Activated CD4-positive, alpha-beta T cell treated with anti-CD3 and anti-CD28 coated beads, Interleukin-2, Interleukin-6, amounts not matched to agents 100 ng/mL and 50 ng/mL, durations not matched to agents 16 hours and 8 hours (primary cell): ENCODE measurements at regions not wholly inside any gene's neighbourhood (a gene's known extent, or its start where the extent isn't known, plus 50 kb on each side); places are given as distances from the start of the nearest gene placed in this dataset.
"Not testable (repeated sequence)": the region's sequence is repeated elsewhere in the genome, so short reads cannot be mapped to it uniquely, and the experiment has no call there.

Experiments
- DNase-seq: peaks from one replicate; pipeline ENCODE4 v3.0.0-alpha.2; 2020

DNA sequence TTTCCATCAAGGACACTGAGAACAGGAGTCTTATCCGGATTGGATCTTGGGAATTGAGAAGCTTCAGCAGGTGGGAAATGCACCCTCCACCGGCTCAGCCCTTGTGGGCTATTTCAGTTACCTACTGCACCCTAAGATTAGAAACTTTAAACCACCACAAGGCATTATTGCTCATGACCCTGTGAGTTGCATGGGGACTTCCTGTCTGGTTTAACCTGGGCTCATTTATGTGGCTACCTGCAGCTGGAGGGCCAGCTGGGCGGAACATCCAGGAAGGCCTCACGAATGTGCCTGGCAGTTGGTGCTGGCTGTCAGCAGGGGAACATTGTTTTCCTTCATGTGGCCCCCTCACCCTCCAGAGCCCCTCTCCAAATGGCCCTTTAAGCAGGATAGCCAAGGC lies 164.1 kb downstream of the DEFB131A start:
- DNase-seq: no peak

DNA sequence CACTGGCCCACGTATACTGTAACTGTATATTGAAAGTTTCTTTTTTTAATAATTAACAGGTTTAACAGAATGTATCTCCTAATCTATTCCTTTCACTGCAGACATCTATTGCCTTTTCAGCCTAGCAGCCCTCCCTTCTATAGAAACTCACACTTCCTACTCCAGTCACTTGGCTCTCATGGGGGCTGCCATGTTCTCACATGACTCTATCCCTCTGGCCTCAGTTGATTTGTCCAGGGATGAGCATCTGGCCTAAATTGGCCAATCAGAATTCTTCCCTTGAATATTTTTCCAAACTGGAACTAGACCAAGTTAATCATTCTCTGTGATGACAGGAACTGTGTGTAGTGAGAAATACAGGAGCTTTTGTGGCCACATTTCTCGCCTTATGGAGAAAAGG lies 166.1 kb downstream of the DEFB131A start:
- not testable (repeated sequence) for DNase-seq

DNA sequence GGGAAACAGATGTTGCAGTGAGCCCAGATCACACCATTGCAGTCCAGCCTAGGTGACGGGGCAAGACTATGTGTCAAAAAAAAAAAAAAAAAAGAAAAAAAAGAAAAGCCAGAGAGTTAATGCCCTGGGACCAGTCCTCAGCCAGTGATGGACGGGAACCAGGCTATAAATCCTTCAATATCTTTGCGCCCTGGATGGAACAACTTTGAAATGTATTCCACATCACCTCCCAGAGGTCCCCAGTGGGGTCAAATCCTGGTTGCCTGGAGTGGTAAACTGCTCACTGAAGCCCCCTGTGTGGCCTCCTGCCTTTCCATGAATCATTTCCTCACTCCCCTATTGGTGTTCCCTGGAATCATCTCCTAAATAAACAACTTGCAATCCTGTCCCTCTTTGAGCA lies 166.9 kb downstream of the DEFB131A start:
- no peak for DNase-seq

DNA sequence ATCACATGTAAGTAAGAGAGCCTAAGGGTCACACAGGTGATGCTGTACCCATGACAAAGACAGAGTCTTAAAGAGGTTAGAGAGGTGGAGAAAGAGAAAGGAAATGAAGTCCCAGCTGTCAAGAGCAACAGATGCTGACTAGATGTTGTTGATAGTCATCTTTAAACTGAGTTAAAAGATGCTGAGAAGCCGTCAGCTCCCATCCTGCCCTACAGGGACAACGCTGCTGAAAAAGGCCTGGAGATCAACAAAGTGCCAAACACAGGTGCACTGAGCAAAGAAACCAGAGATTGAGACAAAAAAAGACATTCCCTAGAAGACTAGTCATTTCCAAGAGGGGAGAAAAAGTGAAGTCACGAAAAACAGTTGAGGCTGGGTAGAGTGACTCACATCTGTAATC lies 145.0 kb upstream of the DRD5 start:
- not testable (repeated sequence) for DNase-seq

DNA sequence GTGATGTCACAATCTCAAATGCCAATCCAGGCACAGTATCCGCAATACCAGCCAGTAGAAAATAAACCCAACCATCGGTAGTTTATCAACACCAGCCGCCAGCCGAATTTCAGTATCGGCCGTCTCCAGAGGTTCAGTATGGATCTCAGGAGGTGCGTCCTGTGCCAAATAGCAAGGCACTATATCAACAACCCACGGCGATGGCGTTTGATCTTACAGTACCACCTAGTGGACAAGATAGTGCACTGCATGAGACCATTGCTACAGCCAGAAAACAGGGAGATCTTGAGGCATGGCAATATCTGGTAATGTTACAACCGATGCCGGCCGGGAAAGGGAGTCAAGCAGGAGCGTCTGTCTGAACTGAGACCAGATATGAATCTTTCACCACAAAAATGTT lies 121.8 kb upstream of the DRD5 start:
- peak; percentile 3 for DNase-seq

DNA sequence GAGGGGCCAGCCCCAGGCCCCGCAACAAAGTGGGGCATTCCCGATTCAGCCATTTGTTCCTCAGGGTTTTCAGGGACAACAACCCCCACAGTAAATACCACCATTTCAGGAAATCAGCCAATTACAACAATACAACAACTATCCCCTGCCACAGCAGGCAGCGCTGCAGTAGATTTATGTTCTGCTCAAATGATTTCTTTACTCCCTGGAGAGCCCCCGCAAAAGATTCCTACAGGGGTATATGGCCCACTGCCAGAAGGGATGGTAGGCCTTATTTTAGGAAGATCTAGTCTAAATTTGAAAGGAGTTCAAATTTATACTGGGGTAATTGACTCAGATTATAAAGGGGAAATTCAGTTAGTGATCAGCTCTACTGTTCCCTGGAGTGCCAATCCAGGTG lies 120.5 kb upstream of the DRD5 start:
- not testable (repeated sequence) for DNase-seq

DNA sequence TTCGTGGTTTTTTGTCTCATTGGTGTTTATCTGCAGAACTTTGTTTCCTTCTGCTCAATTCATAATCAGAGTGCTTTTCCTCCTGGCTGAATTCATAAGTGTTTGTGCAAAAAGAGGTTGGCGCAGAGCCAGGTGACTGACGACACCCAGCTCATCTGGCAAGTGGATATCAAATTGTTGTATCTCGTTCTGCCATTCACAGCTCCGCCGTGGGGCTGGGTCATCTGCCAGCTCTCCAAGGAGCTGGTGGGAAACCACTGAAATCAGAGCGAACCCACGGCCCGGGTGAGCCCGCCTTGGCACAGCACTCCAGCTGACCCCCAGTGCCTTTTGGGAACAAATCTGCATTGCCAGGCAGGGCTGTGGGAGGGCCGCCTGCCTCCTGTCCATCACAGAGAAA lies 110.7 kb upstream of the DRD5 start:
- not testable (repeated sequence) for DNase-seq

DNA sequence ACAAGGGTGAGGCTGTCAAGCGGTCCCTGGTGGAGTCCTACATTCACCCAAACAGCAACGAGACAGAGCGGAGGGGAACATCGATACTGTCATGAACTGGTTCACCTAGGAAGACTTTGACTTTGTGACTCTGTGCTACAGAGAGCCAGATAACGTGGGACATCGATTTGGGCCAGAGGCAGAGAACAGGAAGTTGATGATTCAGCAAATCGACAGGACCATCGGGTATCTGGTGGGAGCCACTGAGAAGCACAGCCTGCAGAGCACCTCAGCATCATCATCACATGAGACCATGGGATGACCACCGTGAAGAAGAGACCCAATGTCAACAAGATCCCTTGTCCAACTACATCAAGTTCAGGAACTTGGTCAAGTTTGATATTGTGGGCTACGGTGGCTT lies 104.1 kb upstream of the DRD5 start:
- DNase-seq: not testable (repeated sequence)

DNA sequence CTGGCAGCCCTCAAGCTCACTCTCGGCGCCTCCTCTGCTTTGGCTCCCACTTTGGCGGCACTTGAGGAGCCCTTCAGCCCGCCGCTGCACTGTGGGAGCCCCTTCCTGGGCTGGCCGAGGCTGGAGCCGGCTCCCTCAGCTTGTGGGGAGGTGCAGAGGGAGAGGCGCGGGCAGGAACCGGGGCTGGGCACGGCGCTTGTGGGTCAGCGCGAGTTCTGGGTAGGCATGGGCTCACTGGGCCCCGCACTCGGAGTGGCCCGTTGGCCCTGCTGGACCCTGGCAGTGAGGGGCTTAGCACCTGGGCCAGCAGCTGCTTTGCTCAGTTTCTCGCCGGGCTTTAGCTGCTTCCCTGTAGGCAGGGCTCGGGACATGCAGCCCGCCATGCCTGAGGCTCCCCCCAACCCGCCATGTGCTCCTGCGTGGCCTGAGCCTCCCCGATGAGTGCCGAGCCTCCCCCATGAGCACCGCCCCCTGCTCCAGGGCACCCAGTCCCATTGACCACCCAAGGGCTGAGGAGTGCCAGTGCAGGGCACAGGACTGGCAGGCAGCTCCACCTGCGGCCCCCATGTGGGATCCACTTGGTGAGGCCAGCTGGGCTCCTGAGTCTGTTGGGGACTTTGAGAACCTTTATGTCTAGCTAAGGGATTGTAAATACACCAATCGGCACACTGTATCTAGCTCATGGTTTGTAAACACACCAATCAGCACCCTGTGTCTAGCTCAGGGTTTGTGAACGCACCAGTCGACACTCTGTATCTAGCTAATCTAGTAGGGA lies 101.5 kb upstream of the DRD5 start:
- DNase-seq: no peak

DNA sequence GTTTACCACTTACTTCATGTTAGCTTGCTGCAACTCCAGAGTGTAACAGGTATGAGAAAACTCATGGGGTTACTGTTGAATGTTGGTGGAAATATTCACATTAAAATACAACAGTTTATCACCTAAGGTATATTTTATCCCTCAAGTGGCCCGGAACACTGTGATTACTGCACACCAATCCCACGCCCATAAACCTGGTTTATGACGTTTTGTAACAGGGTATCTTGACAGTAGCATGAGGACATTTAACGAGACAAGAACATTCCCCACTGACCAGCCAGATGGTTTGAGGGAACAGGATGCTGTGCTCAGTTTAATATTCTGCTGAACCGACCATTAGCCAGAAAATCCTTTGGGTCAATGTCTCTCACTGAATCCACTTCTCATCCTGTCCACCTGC lies 98.3 kb upstream of the DRD5 start:
- DNase-seq: not testable (repeated sequence)

DNA sequence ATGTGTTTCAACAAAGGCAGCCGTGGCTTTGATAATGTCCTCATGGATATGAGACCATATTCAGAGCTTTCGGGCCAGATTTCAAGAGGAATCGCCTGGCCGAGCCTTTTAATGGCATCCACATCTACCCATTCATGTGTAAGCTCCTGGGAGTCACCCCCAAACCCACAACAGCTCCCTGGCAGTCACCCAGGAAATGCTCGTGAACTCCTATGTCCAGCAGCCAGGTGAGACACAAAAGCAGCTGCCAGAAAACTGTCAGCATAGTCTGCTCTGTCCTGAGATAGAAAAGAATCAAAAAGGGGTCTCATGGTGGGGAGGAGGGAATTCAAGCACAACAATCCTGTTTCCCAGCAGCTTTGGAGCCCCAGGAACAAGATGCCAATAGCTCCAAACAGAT lies 96.4 kb upstream of the DRD5 start:
- DNase-seq: not testable (repeated sequence)

DNA sequence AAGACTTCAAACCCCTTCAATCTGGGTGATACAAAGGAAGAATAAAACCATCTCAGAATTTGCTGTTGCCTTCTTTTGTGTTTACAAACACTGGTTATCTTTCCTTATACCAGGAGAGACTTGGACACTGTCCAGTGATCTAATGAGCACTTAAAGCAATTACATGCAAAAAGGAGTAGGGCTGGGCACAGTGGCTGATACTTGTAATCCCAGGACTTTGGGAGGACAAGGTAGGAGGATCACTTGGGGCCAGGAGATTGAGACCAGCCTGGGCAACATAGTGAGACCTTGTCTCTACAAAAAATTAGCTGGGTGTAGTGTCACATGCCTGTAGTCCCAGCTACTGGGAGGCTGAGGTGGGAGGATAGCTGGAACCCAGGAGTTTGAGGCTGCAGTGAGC lies 95.7 kb upstream of the DRD5 start:
- no peak for DNase-seq

DNA sequence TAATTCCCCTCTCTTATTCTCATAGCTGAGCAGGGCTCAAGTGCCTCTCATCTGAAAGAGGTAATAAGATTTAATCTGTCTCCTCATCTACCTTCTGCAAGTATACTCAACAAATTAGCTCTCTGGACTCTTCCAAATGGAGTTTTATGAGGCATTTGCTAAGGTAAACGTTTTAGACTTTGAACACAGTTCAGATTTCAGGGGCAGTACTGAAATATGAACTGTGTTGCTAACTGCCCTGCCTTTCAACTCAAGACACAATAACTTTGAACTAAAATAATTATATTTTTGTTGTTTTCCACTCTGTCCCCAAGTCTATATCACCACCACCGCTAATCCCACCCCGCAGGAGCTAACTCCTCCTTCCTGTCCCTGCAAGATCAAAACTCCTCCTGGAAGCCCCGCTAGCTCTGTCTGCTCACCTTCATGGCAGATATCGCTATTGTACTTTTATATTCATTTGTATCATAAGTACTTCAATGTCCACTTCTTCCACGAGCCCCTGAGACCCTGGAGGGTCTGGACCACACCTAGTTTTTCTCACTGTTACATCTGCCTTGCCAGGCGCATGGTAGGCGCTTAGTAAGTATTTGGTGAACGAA lies 90.7 kb upstream of the DRD5 start:
- DNase-seq: not testable (repeated sequence)

DNA sequence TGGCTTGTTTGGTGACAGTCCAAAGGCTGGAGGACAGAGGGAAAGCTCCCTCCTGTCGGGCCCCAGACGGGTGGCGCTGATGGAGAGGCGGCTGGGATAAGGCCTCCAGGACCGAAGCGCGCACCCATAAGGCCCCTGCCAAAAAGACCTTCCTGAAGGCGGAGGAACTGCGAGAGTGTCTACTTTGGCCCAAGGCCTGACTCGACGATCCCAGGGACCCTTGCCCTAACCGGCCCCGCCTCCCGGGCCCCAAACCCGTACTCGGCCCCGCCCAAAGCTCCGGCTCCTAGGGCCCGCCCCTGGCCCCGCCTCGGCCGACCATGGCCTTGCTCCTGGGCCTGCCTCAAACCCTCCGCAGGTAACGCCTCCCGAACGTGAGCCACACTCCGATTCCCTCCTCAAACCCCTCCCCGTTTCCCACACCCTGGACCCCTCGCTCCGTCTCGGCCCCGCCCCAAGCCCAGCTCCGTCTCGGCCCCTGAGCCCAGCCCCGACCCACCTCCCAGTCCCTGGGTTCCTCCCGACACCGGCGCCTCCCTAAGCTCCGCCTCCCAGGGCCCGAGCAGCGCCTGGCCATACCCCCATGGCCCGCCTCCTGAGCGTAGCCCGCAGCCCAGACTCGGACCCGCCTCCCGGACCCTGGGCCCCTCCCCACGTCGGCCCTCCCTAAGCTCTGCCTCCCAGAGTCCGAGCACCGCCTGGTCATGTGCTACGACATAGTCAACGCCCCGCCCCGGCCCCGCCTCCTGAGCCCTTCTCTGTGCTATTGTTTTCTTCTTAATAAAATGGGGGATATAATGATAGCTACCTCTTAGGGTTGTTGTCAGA lies 90.0 kb upstream of the DRD5 start:
- DNase-seq: peak; percentile 92

DNA sequence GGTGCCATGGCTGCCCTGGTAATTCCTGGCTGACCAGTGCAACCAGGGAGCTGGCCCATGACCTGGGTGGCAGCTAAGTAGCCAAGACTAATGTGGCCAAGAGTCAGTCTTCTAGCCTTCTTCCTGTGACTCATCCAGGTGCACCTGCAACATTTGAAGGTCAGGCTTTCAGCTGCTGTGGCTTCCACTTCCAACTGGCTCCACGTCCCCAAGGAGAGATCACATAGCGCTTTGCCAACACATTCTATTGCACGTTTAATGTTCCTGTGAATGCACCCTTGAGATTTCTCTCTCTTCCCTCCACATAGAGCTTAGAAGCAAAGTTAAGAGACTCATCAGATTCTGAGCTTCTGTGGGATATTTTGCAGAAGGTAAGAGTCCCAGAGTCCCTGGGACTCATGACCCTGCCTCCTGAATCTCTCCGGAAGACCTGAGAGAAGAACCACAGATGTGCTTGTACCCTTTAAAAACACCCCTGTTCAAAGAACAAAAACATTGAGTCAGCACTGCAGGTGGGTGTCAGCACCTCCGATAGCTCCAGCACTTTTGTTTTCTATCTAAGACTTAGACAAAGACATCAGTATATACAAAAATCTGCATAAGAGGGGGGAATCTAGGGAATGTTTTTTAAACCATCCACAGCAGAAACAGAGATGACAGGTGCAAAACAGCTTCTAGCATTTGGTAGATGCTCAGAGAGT lies 88.5 kb upstream of the DRD5 start:
- not testable (repeated sequence) for DNase-seq

DNA sequence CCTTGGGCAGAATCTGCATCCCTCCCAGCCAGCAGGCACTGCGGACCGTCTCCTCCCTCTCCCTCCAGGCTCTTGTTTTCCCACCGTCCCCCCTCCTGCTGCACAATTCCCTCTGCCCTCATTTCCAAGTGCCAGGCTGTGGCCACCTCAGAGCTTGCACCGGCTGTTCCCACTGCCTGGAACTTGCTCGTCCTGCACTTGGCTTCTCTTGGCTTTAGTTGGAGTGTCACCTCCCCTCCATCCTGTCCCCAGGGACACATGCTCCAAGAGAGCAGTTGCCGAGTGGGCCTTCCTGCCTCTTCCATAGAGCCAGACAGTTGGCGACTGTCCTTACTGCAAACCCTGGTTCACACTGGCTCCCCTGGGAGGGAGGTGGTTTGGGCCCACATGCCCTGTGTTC lies 87.0 kb upstream of the DRD5 start:
- DNase-seq: not testable (repeated sequence)

DNA sequence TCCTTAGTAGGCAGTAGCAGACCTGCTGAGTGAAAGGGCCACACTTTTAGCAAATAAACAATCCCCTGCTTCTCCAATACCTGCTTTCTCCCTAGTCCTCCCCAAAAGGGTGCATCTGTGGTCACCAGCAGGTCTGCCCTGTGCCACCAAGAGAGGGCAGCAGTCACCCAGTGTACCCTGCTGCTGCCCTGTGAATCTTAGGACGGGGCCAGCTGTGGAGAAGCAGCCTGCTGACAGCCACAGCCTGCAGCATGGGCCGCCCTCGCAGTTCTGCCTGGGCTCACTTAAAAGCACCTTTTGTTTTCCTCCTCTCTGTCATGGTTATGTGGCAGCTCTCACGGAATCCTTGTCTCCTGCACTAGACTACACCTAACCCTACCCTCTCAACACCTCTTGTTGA lies 85.4 kb upstream of the DRD5 start:
- peak; percentile 52 for DNase-seq

DNA sequence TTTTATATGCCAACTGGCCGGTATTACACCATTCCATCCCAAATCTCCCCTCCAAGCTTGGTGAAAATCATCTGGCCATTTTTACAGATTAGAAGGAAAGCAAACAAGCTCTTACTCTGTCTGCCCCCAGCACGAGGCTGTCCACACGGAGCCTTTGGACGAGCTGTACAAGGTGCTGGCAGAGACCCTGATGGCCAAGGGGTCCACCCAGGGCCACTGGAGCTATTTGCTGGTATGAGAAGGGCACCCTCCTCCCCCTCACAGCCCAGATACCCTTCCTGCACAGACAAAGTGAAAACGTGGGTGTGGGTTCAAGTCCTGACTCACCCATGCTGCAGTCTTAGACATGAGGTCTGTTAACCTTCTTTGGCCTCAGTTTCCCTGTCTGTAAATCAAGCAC lies 84.9 kb upstream of the DRD5 start:
- DNase-seq: not testable (repeated sequence)

DNA sequence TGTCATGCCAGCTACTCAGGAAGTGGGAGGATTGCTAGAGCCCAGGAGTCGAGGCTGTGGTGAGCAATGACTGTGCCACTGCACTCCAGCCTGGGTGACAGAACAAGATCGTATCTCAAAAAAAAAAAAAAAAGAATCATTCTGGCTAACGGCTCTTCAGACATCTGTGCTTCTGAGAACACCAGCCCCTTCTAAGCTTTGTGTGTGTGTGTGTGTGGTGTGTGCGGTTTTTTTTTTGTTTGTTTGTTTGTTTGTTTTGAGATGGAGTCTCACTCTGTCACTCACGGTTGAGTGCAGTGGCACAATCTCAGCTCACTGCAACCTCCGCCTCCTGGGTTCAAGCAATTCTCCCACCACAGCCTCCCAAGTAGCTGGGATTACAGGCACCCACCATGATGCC lies 79.4 kb upstream of the DRD5 start:
- peak; percentile 10 for DNase-seq

DNA sequence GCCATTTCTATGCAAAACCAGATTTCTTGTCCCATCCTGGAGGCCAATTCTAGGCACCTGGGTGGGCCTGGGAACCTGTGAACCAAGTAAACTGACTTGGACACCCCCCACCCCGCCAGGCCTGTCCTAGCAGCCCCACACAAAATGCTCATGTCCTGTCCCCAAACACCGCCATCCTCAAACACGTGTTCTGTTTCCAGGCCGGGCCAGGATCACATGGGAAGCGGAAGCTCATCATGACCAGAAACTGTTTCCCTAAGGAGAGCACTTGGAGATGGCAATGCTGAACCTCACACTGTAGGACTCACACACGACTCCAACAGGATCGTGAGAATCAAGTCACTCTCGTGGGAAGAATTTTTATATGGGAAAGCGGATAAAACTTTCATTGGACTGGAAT lies 78.7 kb upstream of the DRD5 start:
- DNase-seq: not testable (repeated sequence)

DNA sequence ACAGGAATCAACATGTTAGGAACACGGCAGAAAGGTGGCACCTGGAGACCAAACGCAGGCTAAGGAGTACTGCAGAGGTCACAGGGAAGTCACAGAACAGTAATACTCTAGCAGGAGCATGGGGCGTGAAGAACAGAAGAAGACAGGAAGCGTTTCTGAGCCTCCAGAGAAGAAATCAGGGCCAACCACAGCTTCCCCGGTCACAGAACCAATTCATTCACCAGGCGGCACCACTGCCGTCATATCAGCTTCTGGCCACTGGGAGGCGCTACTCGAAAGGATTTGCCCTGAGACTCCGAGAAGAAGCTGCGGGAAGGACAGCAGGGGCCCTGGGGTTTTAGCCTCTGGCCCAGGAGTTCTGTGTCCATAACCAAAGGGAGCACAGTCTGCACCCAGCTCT lies 78.0 kb upstream of the DRD5 start:
- DNase-seq: peak; percentile 85

DNA sequence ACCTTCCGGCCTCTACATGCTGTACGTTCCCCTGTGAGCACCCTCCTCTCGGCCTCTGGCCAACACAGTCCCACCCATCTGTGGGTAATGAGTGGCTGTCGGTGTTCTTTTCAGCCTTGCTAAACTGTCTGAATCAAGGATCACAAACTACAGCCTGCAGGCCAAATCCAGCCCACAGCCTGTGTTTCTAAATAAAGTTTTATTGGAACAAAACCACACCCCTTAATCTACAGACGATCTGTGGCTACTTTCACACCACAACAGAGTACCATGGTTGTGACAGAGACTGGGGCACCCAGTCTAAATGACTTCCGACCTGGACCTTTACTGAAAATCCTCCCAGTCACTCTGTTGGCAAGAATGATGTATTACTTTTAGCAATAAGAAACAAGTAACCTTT lies 77.3 kb upstream of the DRD5 start:
- not testable (repeated sequence) for DNase-seq
